ENCODE measurements at regions not wholly inside any gene's neighbourhood (a gene's known extent, or its start where the extent isn't known, plus 50 kb on each side); places are given as distances from the start of the nearest gene placed in this dataset.

DNA sequence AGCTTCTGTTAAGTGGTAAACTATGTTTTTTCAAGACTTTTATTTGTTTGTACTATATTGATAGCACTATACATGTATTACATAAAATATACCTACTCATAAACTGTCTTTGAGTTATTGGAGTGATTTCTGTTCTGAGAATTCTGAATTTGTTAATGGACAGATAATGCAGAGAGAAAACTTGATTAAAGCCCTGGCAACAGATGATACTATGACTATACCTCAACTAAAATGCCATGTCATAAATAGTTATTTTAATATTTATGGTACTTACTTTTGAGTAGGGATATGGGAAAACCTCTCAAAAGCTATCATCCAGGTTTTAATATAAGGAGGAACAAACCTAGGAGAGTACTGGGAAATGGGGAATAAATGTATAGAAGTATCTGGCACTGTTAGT lies 947.2 kb upstream of the ARRDC3 start:
- no peak overlapping the region for H3K4me3 ChIP-seq (ENCODE audit: low read depth, low read length)
- DNase-seq (ENCODE audit: low read depth) = no peak
- TF ChIP-seq, protein P1, sequence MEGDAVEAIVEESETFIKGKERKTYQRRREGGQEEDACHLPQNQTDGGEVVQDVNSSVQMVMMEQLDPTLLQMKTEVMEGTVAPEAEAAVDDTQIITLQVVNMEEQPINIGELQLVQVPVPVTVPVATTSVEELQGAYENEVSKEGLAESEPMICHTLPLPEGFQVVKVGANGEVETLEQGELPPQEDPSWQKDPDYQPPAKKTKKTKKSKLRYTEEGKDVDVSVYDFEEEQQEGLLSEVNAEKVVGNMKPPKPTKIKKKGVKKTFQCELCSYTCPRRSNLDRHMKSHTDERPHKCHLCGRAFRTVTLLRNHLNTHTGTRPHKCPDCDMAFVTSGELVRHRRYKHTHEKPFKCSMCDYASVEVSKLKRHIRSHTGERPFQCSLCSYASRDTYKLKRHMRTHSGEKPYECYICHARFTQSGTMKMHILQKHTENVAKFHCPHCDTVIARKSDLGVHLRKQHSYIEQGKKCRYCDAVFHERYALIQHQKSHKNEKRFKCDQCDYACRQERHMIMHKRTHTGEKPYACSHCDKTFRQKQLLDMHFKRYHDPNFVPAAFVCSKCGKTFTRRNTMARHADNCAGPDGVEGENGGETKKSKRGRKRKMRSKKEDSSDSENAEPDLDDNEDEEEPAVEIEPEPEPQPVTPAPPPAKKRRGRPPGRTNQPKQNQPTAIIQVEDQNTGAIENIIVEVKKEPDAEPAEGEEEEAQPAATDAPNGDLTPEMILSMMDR (IDR thresholded peaks at IDR 0.05; ENCODE audit: insufficient read depth, low read depth, low read length) = no peak

DNA sequence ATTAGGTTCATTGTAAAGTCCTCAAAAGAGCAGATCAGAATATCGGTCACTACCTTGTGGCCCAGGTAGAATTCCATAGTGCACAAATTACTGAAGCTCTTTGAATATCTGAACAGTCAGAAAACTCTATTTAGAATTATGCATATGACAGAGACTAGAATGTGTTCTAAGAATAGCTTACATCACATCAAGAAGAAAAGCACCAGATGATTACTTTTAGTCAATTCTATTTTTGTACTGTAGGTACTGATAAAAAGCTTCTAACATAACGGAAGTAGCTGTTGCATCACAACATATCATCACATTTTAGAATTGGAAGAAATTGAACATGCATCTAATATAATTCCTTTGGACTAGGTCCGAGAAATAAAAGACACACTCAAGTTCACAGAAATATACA lies 946.6 kb upstream of the ARRDC3 start:
- H3K4me3 ChIP-seq (ENCODE audit: low read depth, low read length) = no peak overlapping the region
- DNase-seq (ENCODE audit: low read depth) = no peak
- TF ChIP-seq, protein P1 (IDR thresholded peaks at IDR 0.05; ENCODE audit: insufficient read depth, low read depth, low read length) = no peak

DNA sequence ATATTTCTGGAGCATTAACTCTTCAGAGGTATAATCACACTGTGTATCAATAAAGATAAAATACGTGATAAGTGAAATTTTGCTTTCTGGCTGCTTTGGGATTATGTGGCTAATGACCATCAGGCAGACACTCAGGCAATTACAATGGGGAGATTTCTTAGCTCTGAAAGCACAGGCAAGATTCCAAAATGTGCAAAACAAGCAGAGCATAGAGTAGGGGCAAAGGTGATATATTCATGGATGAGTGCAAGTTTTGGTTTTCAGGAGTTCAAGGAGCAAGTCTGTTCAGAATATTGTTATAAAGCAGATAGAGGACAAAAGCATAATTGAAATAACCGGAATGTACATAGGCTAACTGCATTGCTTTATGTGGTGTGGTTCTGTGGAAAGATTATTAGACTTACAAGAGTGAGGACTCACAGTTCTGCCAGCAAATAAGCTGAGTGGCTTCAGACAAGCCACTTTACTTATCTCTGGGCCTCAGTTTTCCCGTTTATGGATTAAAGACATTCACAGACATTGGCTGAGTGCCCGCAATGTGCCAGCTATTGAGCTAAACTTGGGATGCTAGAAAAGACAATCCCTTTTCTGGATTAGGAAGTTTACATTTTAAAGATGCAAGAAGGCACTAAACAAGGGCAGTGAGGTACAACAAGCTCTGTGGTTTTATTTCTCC lies 945.6 kb upstream of the ARRDC3 start:
- H3K4me3 ChIP-seq (ENCODE audit: low read depth, low read length) = no peak overlapping the region
- TF ChIP-seq, protein P1 (IDR thresholded peaks at IDR 0.05; ENCODE audit: insufficient read depth, low read depth, low read length) = no peak
- peak; percentile 15 for DNase-seq (ENCODE audit: low read depth)

DNA sequence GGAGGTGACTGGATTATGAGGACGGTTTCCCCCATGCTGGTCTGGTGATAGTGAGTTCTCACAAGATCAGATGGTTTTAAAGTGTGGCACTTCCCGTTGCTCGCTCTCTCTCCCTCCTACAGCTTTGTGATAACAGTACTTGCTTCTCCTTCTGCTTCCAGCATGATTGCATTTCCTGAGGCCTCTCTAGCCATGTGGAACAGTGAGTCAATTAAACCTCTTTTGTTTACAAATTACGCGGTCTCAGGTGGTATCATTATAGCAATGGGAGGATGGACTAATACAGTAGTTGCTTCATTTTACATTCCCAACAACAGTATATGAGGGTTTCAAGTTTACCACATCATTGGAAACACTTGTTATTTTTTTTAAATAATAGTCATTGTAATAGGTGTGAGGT lies 937.3 kb upstream of the ARRDC3 start:
- H3K4me3 ChIP-seq (ENCODE audit: low read depth, low read length) = no peak overlapping the region
- TF ChIP-seq, protein P1 (IDR thresholded peaks at IDR 0.05; ENCODE audit: insufficient read depth, low read depth, low read length) = no peak
- DNase-seq (ENCODE audit: low read depth) = no peak

DNA sequence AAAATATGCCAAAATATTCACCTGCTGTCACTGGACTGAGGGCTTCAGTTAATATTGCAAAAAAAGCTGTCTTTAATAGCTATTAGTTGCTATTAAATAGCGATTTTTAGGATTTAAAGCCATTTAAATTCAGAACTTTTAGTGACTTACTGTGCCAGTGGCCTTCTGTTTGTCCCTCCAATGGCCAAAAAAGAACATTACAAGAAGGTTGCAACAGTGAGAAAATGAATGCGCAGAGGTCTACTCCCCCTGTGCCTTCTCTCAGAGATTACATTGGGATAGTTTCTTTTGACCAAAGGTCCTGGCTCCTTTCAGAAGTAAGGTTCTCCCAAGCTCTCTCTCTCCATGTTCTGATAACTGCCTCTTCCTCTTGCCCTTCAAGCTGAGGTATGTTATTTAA lies 930.3 kb upstream of the ARRDC3 start:
- TF ChIP-seq, protein P1 (IDR thresholded peaks at IDR 0.05; ENCODE audit: insufficient read depth, low read depth, low read length) = no peak
- H3K4me3 ChIP-seq (ENCODE audit: low read depth, low read length) = no peak overlapping the region
- DNase-seq (ENCODE audit: low read depth) = no peak

DNA sequence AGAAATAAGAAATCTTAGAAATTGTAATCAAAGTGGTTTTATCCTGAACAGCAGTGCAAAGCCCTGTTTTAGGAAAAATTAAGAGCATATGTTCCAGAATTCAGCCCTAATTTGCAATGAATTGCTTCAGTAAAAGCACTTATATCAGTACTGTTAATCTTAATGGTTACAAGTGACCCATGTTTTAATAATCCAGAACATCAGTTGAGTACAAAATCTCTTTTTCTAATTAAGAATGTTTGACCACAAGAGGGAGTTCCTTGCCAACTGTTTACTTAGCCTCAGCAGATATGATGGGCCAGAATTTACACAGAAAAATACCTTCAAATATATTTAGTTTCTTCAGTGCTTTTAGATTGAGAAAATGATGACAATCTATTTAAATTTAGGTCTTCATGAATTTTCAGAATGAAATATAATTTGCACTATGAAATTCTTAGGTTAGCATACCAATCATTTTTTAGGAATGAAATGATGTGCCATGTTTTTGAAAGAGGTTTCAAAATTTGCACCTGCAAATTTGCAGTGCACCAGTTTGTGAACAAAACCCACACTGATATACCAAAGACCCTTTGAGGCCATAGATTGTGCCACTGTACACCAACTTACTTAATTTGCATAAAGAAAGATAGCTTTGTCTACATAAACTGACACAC lies 926.3 kb upstream of the ARRDC3 start:
- no peak overlapping the region for H3K4me3 ChIP-seq (ENCODE audit: low read depth, low read length)
- TF ChIP-seq, protein P1 (IDR thresholded peaks at IDR 0.05; ENCODE audit: insufficient read depth, low read depth, low read length) = peak; percentile 53
- DNase-seq (ENCODE audit: low read depth) = peak; percentile 68
